Panc1 (cell line): ENCODE measurements at regions not wholly inside any gene's neighbourhood (a gene's known extent, or its start where the extent isn't known, plus 50 kb on each side); places are given as distances from the start of the nearest gene placed in this dataset.

Experiments used
- ATAC-seq: fragments of 200-7000 bp; cut with Tn5 transposase; 2 replicates; pipeline ENCODE4 v1.9.1; 2020; ENCODE audit warnings: mild to moderate bottlenecking, moderate library complexity
- BruUV-seq: library from RNA; stranded (reverse); fragments of 400-500 nt; replicated peaks from 2 replicates; lab custom pipeline; 2021; lab: Mats Ljungman, UMichigan
- CTCF ChIA-PET: fragments of 300-600 bp; sonication (Branson Sonifier 250); formaldehyde crosslinking; loops from one replicate; lab custom pipeline; 2022; ENCODE audit warnings: antibody characterized with exemption; lab: Charles Lee
- POLR2A ChIA-PET: fragments of 300-600 bp; sonication (Branson Sonifier 250); formaldehyde crosslinking; loops from one replicate; lab custom pipeline; 2022; ENCODE audit warnings: antibody characterized with exemption; lab: Charles Lee
- DNase-seq: peaks from one replicate; pipeline ENCODE4 v3.0.0-alpha.2; 2010; ENCODE audit warnings: low read depth, low spot score
- H3K27ac ChIP-seq: 2 replicates; pipeline ENCODE4 v1.5.1; 2011; ENCODE audit warnings: mild to moderate bottlenecking, low read length, inconsistent platforms
- H3K27me3 ChIP-seq: fragments of 200-500 bp; sonication (Bioruptor generic); 2 replicates; pipeline ENCODE4 v1.6.0; 2014; ENCODE audit warnings: low read length, inconsistent platforms; ENCODE audit not compliant: control insufficient read depth, insufficient read depth
- H3K36me3 ChIP-seq: fragments of 200-500 bp; sonication (Bioruptor generic); 2 replicates; pipeline ENCODE4 v1.5.1; 2014; ENCODE audit warnings: inconsistent platforms, mild to moderate bottlenecking, low read length, moderate library complexity; ENCODE audit not compliant: control insufficient read depth, insufficient read depth
- H3K4me1 ChIP-seq: 2 replicates; pipeline ENCODE4 v1.5.1; 2011; ENCODE audit warnings: inconsistent platforms, mild to moderate bottlenecking, low read length, moderate library complexity; ENCODE audit not compliant: control insufficient read depth, insufficient read depth
- H3K4me3 ChIP-seq, 2 experiments: 2 replicates each; pipeline ENCODE4 v1.5.1; 2011 to 2012; ENCODE audit warnings: low read depth in 2 of 2, low read length in 2 of 2, mild to moderate bottlenecking in 2 of 2, inconsistent platforms in 1 of 2, moderate library complexity in 1 of 2
- H3K9me3 ChIP-seq: fragments of 200-500 bp; sonication (Bioruptor generic); 2 replicates; pipeline ENCODE4 v1.5.1; 2014; ENCODE audit warnings: low read depth, mild to moderate bottlenecking, inconsistent platforms, low read length, moderate library complexity; ENCODE audit not compliant: control insufficient read depth, insufficient read depth
- POLR2AphosphoS5 ChIP-seq: IDR thresholded peaks from 2 replicates; pipeline ENCODE4 v1.6.1; 2012; ENCODE audit warnings: mild to moderate bottlenecking, low read depth, low read length, moderate library complexity
- REST ChIP-seq, 2 experiments: IDR thresholded peaks; 2 replicates each; pipeline ENCODE4 v1.6.1; 2011 to 2012; ENCODE audit warnings: low read depth in 2 of 2, control low read depth in 1 of 2, low read length in 1 of 2, mild to moderate bottlenecking in 1 of 2, moderate library complexity in 1 of 2; ENCODE audit not compliant: insufficient read depth in 1 of 2
- SIN3A ChIP-seq: IDR thresholded peaks from 2 replicates; pipeline ENCODE4 v1.6.1; 2012; ENCODE audit warnings: low read depth, mild to moderate bottlenecking, low read length, moderate library complexity, borderline replicate concordance; ENCODE audit not compliant: insufficient read depth
- TCF7L2 ChIP-seq: IDR thresholded peaks from 2 replicates; pipeline ENCODE4 v1.6.1; 2011; ENCODE audit warnings: mild to moderate bottlenecking, low read depth, low read length, inconsistent platforms
- in situ Hi-C: cut with HindIII; loops from 2 replicates; pipeline ENCODE4 v1.10.0; 2016; ENCODE audit warnings: low sequenced_read_pairs, low pct_unique_long_range_greater_than_20kb
- intact Hi-C: fragments of 100-400 bp; cut with micrococcal nuclease; formaldehyde crosslinking; loops from one replicate; pipeline ENCODE4 v1.10.0; 2022; ENCODE audit not compliant: unreplicated experiment
- TF ChIP-seq, protein P1 (sequence below): fragments of 450-650 bp; IDR thresholded peaks from 2 replicates; pipeline ENCODE4 v1.5.1; 2017; ENCODE audit warnings: mild to moderate bottlenecking

DNA sequence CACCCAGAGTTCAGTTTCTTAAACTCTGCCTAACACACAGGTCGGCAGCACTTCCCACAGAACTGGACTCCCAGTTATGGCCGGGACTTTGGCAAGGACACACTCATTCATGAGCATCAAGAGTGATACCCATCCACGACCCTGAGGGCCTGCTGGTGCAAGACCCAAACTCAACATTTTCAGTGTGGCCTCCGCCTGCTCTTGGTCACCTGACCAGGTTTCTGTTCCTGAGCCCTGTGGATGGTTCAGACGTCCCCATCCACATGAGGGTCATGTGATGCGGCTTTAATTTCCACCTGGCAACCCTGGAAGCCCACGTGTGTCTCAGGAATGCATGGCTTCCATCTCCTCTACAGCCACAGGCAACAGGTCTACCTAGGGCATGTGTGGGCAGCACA is 245.3 kb downstream of the DLL1 start:
- no peak overlapping the region for H3K27ac ChIP-seq
- TF ChIP-seq TCF7L2: no peak
- in situ Hi-C loops (no loop called here), intact Hi-C loops (no loop called here)
- H3K36me3 ChIP-seq: no peaks in the 10 kb centered on the region
- no TSS peak for BruUV-seq
- no peaks in the 10 kb centered on the region for H3K9me3 ChIP-seq
- peaks cover 18% of the 10 kb centered on the region for H3K27me3 ChIP-seq
- no peak overlapping the region for H3K4me3 ChIP-seq
- DNase-seq (no peak), ATAC-seq (no peak)
- POLR2A ChIA-PET: no interaction called here
- CTCF ChIA-PET: no interaction called here
- H3K4me1 ChIP-seq: no peaks in the 10 kb centered on the region

GRCh38 chr6:170044836-170045562 is 245.9 kb downstream of the DLL1 start:
- TF ChIP-seq, protein P1, sequence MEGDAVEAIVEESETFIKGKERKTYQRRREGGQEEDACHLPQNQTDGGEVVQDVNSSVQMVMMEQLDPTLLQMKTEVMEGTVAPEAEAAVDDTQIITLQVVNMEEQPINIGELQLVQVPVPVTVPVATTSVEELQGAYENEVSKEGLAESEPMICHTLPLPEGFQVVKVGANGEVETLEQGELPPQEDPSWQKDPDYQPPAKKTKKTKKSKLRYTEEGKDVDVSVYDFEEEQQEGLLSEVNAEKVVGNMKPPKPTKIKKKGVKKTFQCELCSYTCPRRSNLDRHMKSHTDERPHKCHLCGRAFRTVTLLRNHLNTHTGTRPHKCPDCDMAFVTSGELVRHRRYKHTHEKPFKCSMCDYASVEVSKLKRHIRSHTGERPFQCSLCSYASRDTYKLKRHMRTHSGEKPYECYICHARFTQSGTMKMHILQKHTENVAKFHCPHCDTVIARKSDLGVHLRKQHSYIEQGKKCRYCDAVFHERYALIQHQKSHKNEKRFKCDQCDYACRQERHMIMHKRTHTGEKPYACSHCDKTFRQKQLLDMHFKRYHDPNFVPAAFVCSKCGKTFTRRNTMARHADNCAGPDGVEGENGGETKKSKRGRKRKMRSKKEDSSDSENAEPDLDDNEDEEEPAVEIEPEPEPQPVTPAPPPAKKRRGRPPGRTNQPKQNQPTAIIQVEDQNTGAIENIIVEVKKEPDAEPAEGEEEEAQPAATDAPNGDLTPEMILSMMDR: no peak
- TF ChIP-seq SIN3A: no peak
- no peak for TF ChIP-seq POLR2AphosphoS5
- TF ChIP-seq REST (IDR thresholded peaks at IDR 0.05; ENCODE audit: insufficient read depth in 1 of 2, low read depth in 2 of 2, low read length in 1 of 2): no peak
- no peak for TF ChIP-seq TCF7L2
- H3K4me3 ChIP-seq: no peak overlapping the region
- in situ Hi-C loops (no loop called here), intact Hi-C loops (no loop called here)
- no peak overlapping the region for H3K27ac ChIP-seq
- CTCF ChIA-PET: no interaction called here
- BruUV-seq: no TSS peak
- H3K36me3 ChIP-seq: no peaks in the 10 kb centered on the region
- no peak for ATAC-seq
- H3K4me1 ChIP-seq: no peaks in the 10 kb centered on the region
- no peak for DNase-seq
- H3K9me3 ChIP-seq: no peaks in the 10 kb centered on the region
- POLR2A ChIA-PET: no interaction called here
- peaks cover 22% of the 10 kb centered on the region for H3K27me3 ChIP-seq
